ENCODE measurements at regions not wholly inside any gene's neighbourhood (a gene's known extent, or its start where the extent isn't known, plus 50 kb on each side); places are given as distances from the start of the nearest gene placed in this dataset.

GRCh38 chr3:71862371-71863140, 77.6 kb upstream of the PROK2 start:
- Histone ChIP-seq H3K79me2 (ENCODE audit: insufficient read depth) (no peaks in the 10 kb centered on the region), H3K27ac (ENCODE audit: low read depth in 2 of 2, low read length in 1 of 2) (no peak overlapping the region), H3K27me3 (ENCODE audit: insufficient read depth) (peaks cover 8% of the 10 kb centered on the region; the same call in 1 of the 2 replicates), H4K20me1 (ENCODE audit: insufficient read depth) (no peaks in the 10 kb centered on the region), H3K36me3 (replicated peaks in 1 of 2; ENCODE audit: control insufficient read depth in 1 of 2, insufficient read depth in 2 of 2, low read length in 1 of 2) (no peaks in the 10 kb centered on the region), H3K4me2 (no peak overlapping the region), H3K9ac (no peak overlapping the region), H3K9me3 (0 out of 2 replicates have a peak, but pooled peaks cover under 1% of the 10 kb centered on the region), H3K4me3 (ENCODE audit: low read depth in 2 of 2, low read length in 1 of 2) (no peak overlapping the region), H3F3A (replicated peaks; ENCODE audit: insufficient read depth) (no peaks in the 10 kb centered on the region), H3K4me1 (ENCODE audit: control insufficient read depth in 1 of 2, insufficient read depth in 2 of 2, low read depth in 1 of 2, low read length in 1 of 2) (peaks cover 0 to 14% of the 10 kb centered on the region in 2 experiments; a peak in 2 of 4 replicates), H3K9me2 (peaks cover 4% of the 10 kb centered on the region; the same call in 1 of the 2 replicates), H2AFZ (ENCODE audit: low read depth) (no peak overlapping the region)
- no peak for DNase-seq
- TF ChIP-seq EP300 (IDR thresholded peaks at IDR 0.05; ENCODE audit: borderline replicate concordance in 1 of 2, low read depth in 1 of 2, low read length in 1 of 2) (no peak), GATA2 (CRISPR knock-in tag; IDR thresholded peaks at IDR 0.05) (no peak), PBX3 (IDR thresholded peaks at IDR 0.05) (0 out of 2 replicates have a peak, but pooled peaks have one; percentile 15), TCF12 (IDR thresholded peaks at IDR 0.05) (peak; percentile 67), RFX5 (IDR thresholded peaks at IDR 0.05; ENCODE audit: low read length) (no peak), ZBTB33 (IDR thresholded peaks at IDR 0.05; ENCODE audit: borderline replicate concordance, low read depth) (no peak), POLR2AphosphoS5 (IDR thresholded peaks at IDR 0.05; ENCODE audit: low read depth, low read length) (no peak), EZH2phosphoT487 (IDR thresholded peaks at IDR 0.05; ENCODE audit: borderline replicate concordance, low read depth) (no peak), RAD21 (IDR thresholded peaks at IDR 0.05; ENCODE audit: low read length) (no peak), MAX (IDR thresholded peaks at IDR 0.05; ENCODE audit: low read depth) (no peak), TEAD4 (IDR thresholded peaks at IDR 0.05; ENCODE audit: borderline replicate concordance, insufficient read depth) (no peak), FOXM1 (IDR thresholded peaks at IDR 0.05; ENCODE audit: low read depth) (no peak)
- CTCF ChIA-PET, result interaction anchor here (1.7 to 2.7 kb wide), 2 partner anchors 13 to 151 kb away, joined by 4 to 12 read pairs; no protein-coding TSS in a partner anchor
- POLR2A ChIA-PET, result no interaction called here
- 28% methylated on average over 2 of the region's 2 CpGs for WGBS (ENCODE audit: low lambda C conversion rate)

DNA sequence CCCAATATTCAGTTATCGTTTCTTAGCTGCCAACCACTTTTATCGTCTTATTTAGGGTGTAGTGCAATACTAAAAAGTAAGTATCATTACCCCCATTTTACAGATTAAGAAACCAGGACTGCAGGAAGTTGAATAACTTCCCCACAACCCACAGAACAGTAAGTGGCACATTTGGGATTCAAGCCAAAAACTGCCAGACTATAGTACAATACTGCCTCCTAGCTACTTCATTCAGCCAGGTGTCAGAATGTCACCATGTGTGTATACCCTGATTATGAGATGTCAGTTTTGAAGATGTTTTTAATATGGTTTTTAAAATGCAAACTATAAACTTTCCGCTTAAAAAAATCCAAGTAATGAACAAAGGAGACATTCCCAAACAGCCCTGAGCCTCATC, 74.2 kb upstream of the PROK2 start:
- ChIA-PET CTCF (interaction anchor here (0.6 to 6.2 kb wide), 16 partner anchors 12 to 156 kb away, joined by 3 to 72 read pairs (median 4); partner anchors contain the start of gene EIF4E3), POLR2A (no interaction called here)
- H2AFZ ChIP-seq (ENCODE audit: low read depth), result no peak overlapping the region
- no peak overlapping the region for H3K4me2 ChIP-seq
- H3K27me3 ChIP-seq (ENCODE audit: insufficient read depth), result no peaks in the 10 kb centered on the region; the same call in 1 of the 2 replicates
- H3K79me2 ChIP-seq (ENCODE audit: insufficient read depth), result no peaks in the 10 kb centered on the region
- peak overlapping the region in 1 of 2 experiments; percentile 94; a peak in 2 of 4 replicates for H3K27ac ChIP-seq (ENCODE audit: low read depth in 2 of 2, low read length in 1 of 2)
- peaks cover 0 to 15% of the 10 kb centered on the region in 2 experiments; a peak in 2 of 4 replicates for H3K4me1 ChIP-seq (ENCODE audit: control insufficient read depth in 1 of 2, insufficient read depth in 2 of 2, low read depth in 1 of 2, low read length in 1 of 2)
- DNase-seq, result peak; percentile 55
- WGBS (ENCODE audit: low lambda C conversion rate), result 62% methylated on average over 3 of the region's 3 CpGs
- H3K9ac ChIP-seq, result no peak overlapping the region
- no peaks in the 10 kb centered on the region for H3K9me2 ChIP-seq
- no peaks in the 10 kb centered on the region for H3F3A ChIP-seq (replicated peaks; ENCODE audit: insufficient read depth)
- no peak overlapping the region for H3K4me3 ChIP-seq (ENCODE audit: low read depth in 2 of 2, low read length in 1 of 2)
- no peaks in the 10 kb centered on the region for H3K36me3 ChIP-seq (replicated peaks in 1 of 2; ENCODE audit: control insufficient read depth in 1 of 2, insufficient read depth in 2 of 2, low read length in 1 of 2)
- no peaks in the 10 kb centered on the region for H3K9me3 ChIP-seq
- no peaks in the 10 kb centered on the region for H4K20me1 ChIP-seq (ENCODE audit: insufficient read depth)
- peak; percentile 38 for TF ChIP-seq CTCF (IDR thresholded peaks at IDR 0.05)
- peak; percentile 60 for TF ChIP-seq SMC3 (IDR thresholded peaks at IDR 0.05; ENCODE audit: low read depth, low read length)
- TF ChIP-seq FOXJ3 (CRISPR knock-in tag; IDR thresholded peaks at IDR 0.05), result no peak
- TF ChIP-seq RFX5 (IDR thresholded peaks at IDR 0.05; ENCODE audit: low read length), result no peak
- TF ChIP-seq NFIC (IDR thresholded peaks at IDR 0.05; ENCODE audit: borderline replicate concordance), result peak; percentile 37; the same call in 1 of the 2 replicates
- TF ChIP-seq CHD2 (IDR thresholded peaks at IDR 0.05; ENCODE audit: low read length, partially characterized antibody), result no peak
- no peak for TF ChIP-seq NRF1 (IDR thresholded peaks at IDR 0.05; ENCODE audit: low read depth, low read length)
- peak; percentile 86 for TF ChIP-seq RAD21 (IDR thresholded peaks at IDR 0.05; ENCODE audit: low read length)
